ENCODE measurements at regions not wholly inside any gene's neighbourhood (a gene's known extent, or its start where the extent isn't known, plus 50 kb on each side); places are given as distances from the start of the nearest gene placed in this dataset.

DNA sequence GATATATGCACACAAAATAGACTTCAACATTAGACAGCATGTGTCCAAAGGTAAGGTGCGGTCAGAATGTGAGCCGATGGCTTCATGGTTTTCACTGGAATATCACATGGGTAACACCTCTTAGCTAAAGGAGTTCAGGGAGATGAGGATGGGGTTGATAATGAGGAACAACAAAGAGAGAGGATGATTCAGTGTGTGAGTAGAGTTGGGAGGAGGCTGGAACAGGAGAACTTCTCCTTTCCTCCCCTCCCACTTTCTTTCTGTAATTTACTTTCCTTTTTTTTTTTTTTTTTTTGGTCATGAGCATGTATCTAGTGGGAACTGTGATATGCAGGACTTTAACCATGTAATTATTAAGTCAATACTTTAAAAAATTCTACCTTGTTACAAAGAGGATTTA, 99.4 kb downstream of the FASLG start:
- Mint-ChIP-seq H3K4me3 (no peak overlapping the region), H3K36me3 (ENCODE audit: low read depth) (no peaks in the 10 kb centered on the region), H3K4me1 (peaks cover 30% of the 10 kb centered on the region), H3K27ac (no peak overlapping the region), H3K9me3 (no peaks in the 10 kb centered on the region), H3K27me3 (peaks cover 8% of the 10 kb centered on the region)
- intact Hi-C loops (cut with micrococcal nuclease): no loop called here
- ATAC-seq (ENCODE audit: low read depth): no peak
- ChIA-PET POLR2A (no interaction called here), CTCF (interaction anchor here (0.6 to 0.9 kb wide), 2 partner anchors 13 to 429 kb away, joined by 3 read pairs; no protein-coding TSS in a partner anchor)
- no peak for DNase-seq
- TF ChIP-seq, protein P1, sequence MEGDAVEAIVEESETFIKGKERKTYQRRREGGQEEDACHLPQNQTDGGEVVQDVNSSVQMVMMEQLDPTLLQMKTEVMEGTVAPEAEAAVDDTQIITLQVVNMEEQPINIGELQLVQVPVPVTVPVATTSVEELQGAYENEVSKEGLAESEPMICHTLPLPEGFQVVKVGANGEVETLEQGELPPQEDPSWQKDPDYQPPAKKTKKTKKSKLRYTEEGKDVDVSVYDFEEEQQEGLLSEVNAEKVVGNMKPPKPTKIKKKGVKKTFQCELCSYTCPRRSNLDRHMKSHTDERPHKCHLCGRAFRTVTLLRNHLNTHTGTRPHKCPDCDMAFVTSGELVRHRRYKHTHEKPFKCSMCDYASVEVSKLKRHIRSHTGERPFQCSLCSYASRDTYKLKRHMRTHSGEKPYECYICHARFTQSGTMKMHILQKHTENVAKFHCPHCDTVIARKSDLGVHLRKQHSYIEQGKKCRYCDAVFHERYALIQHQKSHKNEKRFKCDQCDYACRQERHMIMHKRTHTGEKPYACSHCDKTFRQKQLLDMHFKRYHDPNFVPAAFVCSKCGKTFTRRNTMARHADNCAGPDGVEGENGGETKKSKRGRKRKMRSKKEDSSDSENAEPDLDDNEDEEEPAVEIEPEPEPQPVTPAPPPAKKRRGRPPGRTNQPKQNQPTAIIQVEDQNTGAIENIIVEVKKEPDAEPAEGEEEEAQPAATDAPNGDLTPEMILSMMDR (IDR thresholded peaks at IDR 0.05): no peak

DNA sequence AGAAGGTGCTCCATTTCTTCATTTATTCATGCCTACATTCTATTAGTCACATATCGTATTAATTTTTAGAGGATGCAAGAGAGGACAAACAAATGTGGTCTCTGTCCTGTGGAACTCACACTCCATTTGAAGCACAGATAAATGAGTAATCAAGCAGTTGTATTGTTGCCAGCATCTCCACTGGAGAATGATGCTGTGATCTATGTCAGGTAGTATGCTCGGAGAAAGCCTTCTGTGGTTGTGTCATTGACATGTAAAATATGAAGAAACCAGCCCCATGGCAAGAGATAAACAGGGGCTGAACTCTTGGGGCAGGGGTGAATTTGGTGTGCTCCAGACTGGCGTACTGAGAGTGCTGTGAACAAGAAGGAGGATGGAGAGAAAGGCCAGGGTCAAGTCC, 101.2 kb downstream of the FASLG start:
- TF ChIP-seq, protein P1 (IDR thresholded peaks at IDR 0.05): no peak
- POLR2A ChIA-PET: no interaction called here
- CTCF ChIA-PET: no interaction called here
- peaks cover 31% of the 10 kb centered on the region for H3K4me1 Mint-ChIP-seq
- ATAC-seq (ENCODE audit: low read depth) (no peak), DNase-seq (no peak)
- no peak overlapping the region for H3K27ac Mint-ChIP-seq
- intact Hi-C loops (cut with micrococcal nuclease): no loop called here
- H3K36me3 Mint-ChIP-seq (ENCODE audit: low read depth): no peaks in the 10 kb centered on the region
- peaks cover 8% of the 10 kb centered on the region for H3K27me3 Mint-ChIP-seq
- H3K9me3 Mint-ChIP-seq: no peaks in the 10 kb centered on the region
- no peak overlapping the region for H3K4me3 Mint-ChIP-seq

- intact Hi-C loops (cut with micrococcal nuclease): no loop called here
- Mint-ChIP-seq H3K4me3 (no peak overlapping the region), H3K4me1 (peaks cover 36% of the 10 kb centered on the region), H3K36me3 (ENCODE audit: low read depth) (no peaks in the 10 kb centered on the region), H3K27me3 (no peaks in the 10 kb centered on the region), H3K27ac (no peak overlapping the region), H3K9me3 (no peaks in the 10 kb centered on the region)
- no peak for DNase-seq
- POLR2A ChIA-PET: no interaction called here
- TF ChIP-seq, protein P1 (IDR thresholded peaks at IDR 0.05): no peak
- no peak for ATAC-seq (ENCODE audit: low read depth)
- CTCF ChIA-PET: interaction anchor here (0.7 to 1.1 kb wide), 2 partner anchors 11 to 158 kb away, joined by 3 to 5 read pairs; no protein-coding TSS in a partner anchor
These were observed 102.9 kb downstream of the FASLG start for GRCh38 chr1:172761581-172762486.

DNA sequence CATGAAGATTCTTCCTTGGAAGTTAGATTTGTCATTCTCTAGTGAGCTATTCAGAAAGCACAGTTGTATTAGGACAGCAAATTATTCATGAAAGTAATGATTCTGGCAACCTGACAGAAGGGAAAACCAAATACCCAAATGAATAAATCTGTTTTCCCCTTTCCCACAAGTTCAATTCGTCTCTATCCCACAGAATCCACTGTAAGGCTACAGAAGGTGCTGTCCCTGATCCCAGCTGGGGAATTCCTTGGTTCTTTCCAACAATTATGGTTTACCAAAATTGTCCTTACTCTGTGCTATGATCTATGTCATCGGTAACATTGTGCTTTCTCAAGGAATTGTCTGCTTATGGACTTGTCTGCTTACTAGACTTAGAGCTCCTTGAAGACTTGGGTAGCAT, 104.2 kb downstream of the FASLG start:
- H3K9me3 Mint-ChIP-seq: no peaks in the 10 kb centered on the region
- TF ChIP-seq, protein P1 (IDR thresholded peaks at IDR 0.05): no peak
- ChIA-PET CTCF (interaction anchor here (2.2 kb wide), 1 partner anchor 18 kb away, joined by 7 read pairs; no protein-coding TSS in a partner anchor), POLR2A (interaction anchor here (0.6 to 1.4 kb wide), 2 partner anchors 15 to 432 kb away, joined by 3 to 14 read pairs; no protein-coding TSS in a partner anchor)
- peaks cover 36% of the 10 kb centered on the region for H3K4me1 Mint-ChIP-seq
- ATAC-seq (ENCODE audit: low read depth): no peak
- no peaks in the 10 kb centered on the region for H3K36me3 Mint-ChIP-seq (ENCODE audit: low read depth)
- no peaks in the 10 kb centered on the region for H3K27me3 Mint-ChIP-seq
- no peak overlapping the region for H3K27ac Mint-ChIP-seq
- intact Hi-C loops (cut with micrococcal nuclease): no loop called here
- H3K4me3 Mint-ChIP-seq: no peak overlapping the region
- DNase-seq: no peak

DNA sequence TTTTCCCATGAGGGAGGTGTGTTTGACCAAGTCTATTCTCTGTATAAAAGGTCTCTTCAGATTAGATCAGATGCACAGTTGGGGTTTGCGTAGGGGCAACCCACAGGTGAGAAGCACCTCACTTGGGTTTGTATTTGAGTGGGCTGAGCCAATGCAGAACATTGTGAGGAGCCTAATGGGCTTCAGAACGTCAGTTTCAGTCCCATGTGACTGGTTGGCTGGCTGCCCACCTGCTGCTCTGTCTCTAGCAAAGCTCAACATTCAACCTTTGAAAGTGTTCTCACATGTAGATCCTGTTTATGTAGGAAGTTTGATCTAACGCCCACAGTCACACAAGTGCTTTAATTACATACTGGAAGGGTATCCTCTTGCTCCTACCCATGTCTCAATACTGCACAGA, 105.5 kb downstream of the FASLG start:
- peak overlapping the region; percentile 20 for H3K4me3 Mint-ChIP-seq
- TF ChIP-seq, protein P1 (IDR thresholded peaks at IDR 0.05): no peak
- ChIA-PET POLR2A (interaction anchor here (1.3 to 1.4 kb wide), 2 partner anchors 54 to 431 kb away, joined by 3 to 5 read pairs; no protein-coding TSS in a partner anchor), CTCF (interaction anchor here (0.6 to 2.2 kb wide), 2 partner anchors 19 to 72 kb away, joined by 3 to 7 read pairs; no protein-coding TSS in a partner anchor)
- intact Hi-C loops (cut with micrococcal nuclease): no loop called here
- no peaks in the 10 kb centered on the region for H3K9me3 Mint-ChIP-seq
- ATAC-seq (ENCODE audit: low read depth) (peak; percentile 83), DNase-seq (no peak)
- no peaks in the 10 kb centered on the region for H3K36me3 Mint-ChIP-seq (ENCODE audit: low read depth)
- H3K27me3 Mint-ChIP-seq: no peaks in the 10 kb centered on the region
- H3K4me1 Mint-ChIP-seq: peaks cover 36% of the 10 kb centered on the region
- H3K27ac Mint-ChIP-seq: no peak overlapping the region

All from activated B cell treated with CpG ODN at 0.5 μM for 24 hours (primary cell).